Cardiac muscle cell (in vitro differentiated cells and primary cell): ENCODE measurements at regions not wholly inside any gene's neighbourhood (a gene's known extent, or its start where the extent isn't known, plus 50 kb on each side); places are given as distances from the start of the nearest gene placed in this dataset.

ENCODE experiments used
- DNase-seq, 2 donors: peaks; one replicate each; pipeline versions ENCODE4 v3.0.0 to v3.0.0-alpha.2; 2010 to 2017; ENCODE audit warnings: low read depth in 1 of 2, low spot score in 1 of 2
- H3K27ac ChIP-seq: fragments of 200-600 bp; sonication (generic); 2 replicates; pipeline ENCODE4 v1.5.1; 2016
- H3K27me3 ChIP-seq: fragments of 200-600 bp; sonication (generic); 2 replicates; pipeline ENCODE4 v1.6.0; 2016; ENCODE audit warnings: control low read depth
- H3K36me3 ChIP-seq: fragments of 200-600 bp; sonication (generic); 2 replicates; pipeline ENCODE4 v1.5.1; 2016; ENCODE audit warnings: control low read depth
- H3K4me1 ChIP-seq: fragments of 200-600 bp; sonication (generic); 2 replicates; pipeline ENCODE4 v1.8.1; 2017; ENCODE audit warnings: low read depth, mild to moderate bottlenecking, mixed run types
- H3K4me3 ChIP-seq: fragments of 200-600 bp; sonication (generic); 2 replicates; pipeline ENCODE4 v1.5.1; 2016; ENCODE audit warnings: mild to moderate bottlenecking
- H3K9me3 ChIP-seq: fragments of 200-600 bp; sonication (generic); 2 replicates; pipeline ENCODE4 v1.5.1; 2017; ENCODE audit warnings: low read depth, mild to moderate bottlenecking, control low read depth
- CTCF ChIP-seq: IDR thresholded peaks from 2 replicates; pipeline ENCODE4 v1.5.1; 2012; ENCODE audit warnings: low read depth, mild to moderate bottlenecking, low read length

GRCh38 chr15:70164910-70165715, 67.4 kb upstream of the TLE3 start:
- H3K4me3 ChIP-seq = no peak overlapping the region
- no peak overlapping the region for H3K27ac ChIP-seq
- no peaks in the 10 kb centered on the region for H3K36me3 ChIP-seq
- H3K9me3 ChIP-seq = no peaks in the 10 kb centered on the region
- peaks cover 43% of the 10 kb centered on the region for H3K27me3 ChIP-seq
- peaks cover 18% of the 10 kb centered on the region for H3K4me1 ChIP-seq
- no peak for DNase-seq
- no peak for TF ChIP-seq CTCF

- no peak for DNase-seq
- Histone ChIP-seq H3K4me3 (no peak overlapping the region), H3K27ac (no peak overlapping the region), H3K4me1 (peaks cover 18% of the 10 kb centered on the region), H3K27me3 (peaks cover 40% of the 10 kb centered on the region), H3K36me3 (no peaks in the 10 kb centered on the region), H3K9me3 (no peaks in the 10 kb centered on the region)
- TF ChIP-seq CTCF = no peak
These were observed 66.6 kb upstream of the TLE3 start for GRCh38 chr15:70164156-70164900.

- Histone ChIP-seq H3K9me3 (no peaks in the 10 kb centered on the region), H3K36me3 (no peaks in the 10 kb centered on the region), H3K27ac (no peak overlapping the region), H3K4me3 (no peak overlapping the region), H3K27me3 (peaks cover 29% of the 10 kb centered on the region), H3K4me1 (peaks cover 20% of the 10 kb centered on the region)
- TF ChIP-seq CTCF = no peak
- no peak for DNase-seq
These were observed 63.3 kb upstream of the TLE3 start for GRCh38 chr15:70160803-70161565.

- Histone ChIP-seq H3K27me3 (peaks cover 29% of the 10 kb centered on the region), H3K4me3 (no peak overlapping the region), H3K9me3 (no peaks in the 10 kb centered on the region), H3K27ac (no peak overlapping the region), H3K36me3 (no peaks in the 10 kb centered on the region), H3K4me1 (peaks cover 14% of the 10 kb centered on the region)
- DNase-seq = no peak
- no peak for TF ChIP-seq CTCF
These were observed 62.5 kb upstream of the TLE3 start for GRCh38 chr15:70160267-70160666.

- H3K4me1 ChIP-seq = peaks cover 19% of the 10 kb centered on the region
- H3K9me3 ChIP-seq = no peaks in the 10 kb centered on the region
- no peak overlapping the region for H3K4me3 ChIP-seq
- DNase-seq = no peak
- H3K27me3 ChIP-seq = peaks cover 29% of the 10 kb centered on the region
- H3K27ac ChIP-seq = no peak overlapping the region
- H3K36me3 ChIP-seq = no peaks in the 10 kb centered on the region
- no peak for TF ChIP-seq CTCF
These were observed 61.9 kb upstream of the TLE3 start for GRCh38 chr15:70159713-70160009.
